Ovary (tissue), 7 donors: ENCODE measurements at regions not wholly inside any gene's neighbourhood (a gene's known extent, or its start where the extent isn't known, plus 50 kb on each side); places are given as distances from the start of the nearest gene placed in this dataset.

ENCODE experiments used
- DNase-seq, 5 donors: peaks; one replicate each; pipeline ENCODE4 v3.0.0-alpha.2; 2019 to 2020
- H3K27ac ChIP-seq, 2 donors: fragments of 200-600 bp; one replicate each; pipeline versions ENCODE4 v1.5.1 to v1.8.0; 2019 to 2022
- H3K27me3 ChIP-seq: fragments of 200-600 bp; one replicate; pipeline ENCODE4 v1.8.0; 2022
- H3K36me3 ChIP-seq: fragments of 200-600 bp; sonication (generic); one replicate; pipeline ENCODE4 v1.5.1; 2019
- H3K4me1 ChIP-seq: one replicate; pipeline ENCODE4 v1.8.1; 2013; ENCODE audit warnings: mild to moderate bottlenecking, moderate library complexity; ENCODE audit not compliant: insufficient read depth
- H3K4me3 ChIP-seq: fragments of 200-600 bp; sonication (generic); one replicate; pipeline ENCODE4 v1.5.1; 2017
- H3K9me3 ChIP-seq, 2 donors: fragments of 200-600 bp in 1 of 2; sonication (generic) in 1 of 2; one replicate each; pipeline versions ENCODE4 v1.5.1 to v1.8.1; 2013 to 2019; ENCODE audit warnings: mild to moderate bottlenecking in 1 of 2, moderate library complexity in 1 of 2
- EP300 ChIP-seq: sonication (generic); formaldehyde crosslinking; IDR thresholded peaks from one replicate; pipeline ENCODE4 v1.6.1; 2017; ENCODE audit warnings: antibody characterized with exemption
- POLR2A ChIP-seq: fragments of 450-650 bp; IDR thresholded peaks from one replicate; pipeline ENCODE4 v1.6.1; 2017; ENCODE audit warnings: antibody characterized with exemption, mild to moderate bottlenecking, moderate library complexity
- whole genome bisulfite sequencing, 3 donors: extraction: QIAGEN DNeasy Blood & Tissue Kit in 1 of 3; methylation state at CpG; one replicate each; pipeline versions ENCODE4 v1.1.5 to v1.1.7; 2013 to 2017; 5-methylcytosine and 5-hydroxymethylcytosine counted together
- intact Hi-C, 4 donors: fragments of 100-400 bp; cut with DNase I; formaldehyde crosslinking; loops; one replicate each; pipeline versions ENCODE4 v1.11.0 to v1.15.1; 2022 to 2023
- TF ChIP-seq, protein P1 (sequence below), 3 donors: fragments of 450-650 bp in 2 of 3; fragments of 200-600 bp in 1 of 3; IDR thresholded peaks; one replicate each; pipeline versions ENCODE4 v1.5.1 to v1.8.0; 2016 to 2022; ENCODE audit warnings: antibody characterized with exemption in 3 of 3, mild to moderate bottlenecking in 1 of 3
- donor health status: DM: no; HTN: no; CAD: no; lungs with moderate emphysema.
- donor health status: DM: no; HTN: no; CAD: no.
- donor health status: Bipolar disorder and iron deficiency.
- donor health status: DM: no; HTN: no; CAD: no.
- donor health status: DM: yes; HTN: yes; CAD: no.

DNA sequence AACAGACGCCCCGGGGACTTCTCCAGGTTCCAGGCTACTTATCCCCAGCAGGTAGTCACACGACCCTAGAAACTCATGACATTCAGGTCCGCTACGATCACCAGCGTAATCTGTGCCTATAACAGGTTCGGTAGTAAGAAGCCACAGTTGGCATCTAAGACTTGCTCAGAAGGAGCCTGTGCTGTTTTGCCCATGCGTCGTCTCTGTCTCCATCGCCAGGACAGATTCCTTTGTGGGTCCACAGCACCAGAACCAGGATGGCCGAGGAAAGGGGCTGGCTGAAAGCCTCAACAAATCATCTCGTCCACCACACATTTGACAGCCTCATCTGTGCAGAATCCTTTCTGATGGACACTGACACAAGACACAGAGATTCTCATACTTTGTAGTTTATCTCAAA is 319.5 kb upstream of the AGA start:
- Histone ChIP-seq H3K36me3 (no peaks in the 10 kb centered on the region), H3K4me3 (no peak overlapping the region), H3K27ac (no peak overlapping the region), H3K4me1 (no peaks in the 10 kb centered on the region), H3K27me3 (no peaks in the 10 kb centered on the region), H3K9me3 (no peaks in the 10 kb centered on the region)
- TF ChIP-seq, protein P1, sequence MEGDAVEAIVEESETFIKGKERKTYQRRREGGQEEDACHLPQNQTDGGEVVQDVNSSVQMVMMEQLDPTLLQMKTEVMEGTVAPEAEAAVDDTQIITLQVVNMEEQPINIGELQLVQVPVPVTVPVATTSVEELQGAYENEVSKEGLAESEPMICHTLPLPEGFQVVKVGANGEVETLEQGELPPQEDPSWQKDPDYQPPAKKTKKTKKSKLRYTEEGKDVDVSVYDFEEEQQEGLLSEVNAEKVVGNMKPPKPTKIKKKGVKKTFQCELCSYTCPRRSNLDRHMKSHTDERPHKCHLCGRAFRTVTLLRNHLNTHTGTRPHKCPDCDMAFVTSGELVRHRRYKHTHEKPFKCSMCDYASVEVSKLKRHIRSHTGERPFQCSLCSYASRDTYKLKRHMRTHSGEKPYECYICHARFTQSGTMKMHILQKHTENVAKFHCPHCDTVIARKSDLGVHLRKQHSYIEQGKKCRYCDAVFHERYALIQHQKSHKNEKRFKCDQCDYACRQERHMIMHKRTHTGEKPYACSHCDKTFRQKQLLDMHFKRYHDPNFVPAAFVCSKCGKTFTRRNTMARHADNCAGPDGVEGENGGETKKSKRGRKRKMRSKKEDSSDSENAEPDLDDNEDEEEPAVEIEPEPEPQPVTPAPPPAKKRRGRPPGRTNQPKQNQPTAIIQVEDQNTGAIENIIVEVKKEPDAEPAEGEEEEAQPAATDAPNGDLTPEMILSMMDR (IDR thresholded peaks at IDR 0.05), result no peak
- TF ChIP-seq POLR2A (no peak), EP300 (no peak)
- DNase-seq, result no peak
- intact Hi-C loops, result no loop called here
- 84 to 88% (median 86%) methylated on average over 12 of the region's 12 CpGs for WGBS, 3 donors

DNA sequence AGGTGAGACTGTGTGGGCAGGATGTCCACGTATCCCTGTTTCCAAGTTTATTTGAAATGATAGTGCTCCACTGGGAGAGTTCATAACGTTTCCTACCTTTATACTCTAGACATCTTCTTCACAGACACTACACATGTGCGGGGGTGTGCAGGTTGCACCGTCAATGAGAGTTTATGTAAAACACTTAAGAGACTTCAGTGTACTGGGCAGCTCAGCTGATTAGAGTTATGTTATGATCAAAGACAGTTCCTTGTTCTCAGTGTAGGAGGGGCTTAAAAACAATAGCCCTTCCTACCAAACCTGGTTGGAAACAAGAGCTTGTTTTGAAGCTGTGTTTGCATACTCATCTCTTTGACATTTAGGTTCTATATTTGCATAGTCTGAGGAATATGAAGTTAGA is 326.9 kb upstream of the AGA start:
- Histone ChIP-seq H3K4me3 (no peak overlapping the region), H3K9me3 (no peaks in the 10 kb centered on the region), H3K36me3 (no peaks in the 10 kb centered on the region), H3K27ac (no peak overlapping the region), H3K27me3 (no peaks in the 10 kb centered on the region), H3K4me1 (no peaks in the 10 kb centered on the region)
- 54 to 59% (median 57%) methylated on average over 4 of the region's 4 CpGs for WGBS, 3 donors
- no peak for DNase-seq
- TF ChIP-seq POLR2A (no peak), EP300 (no peak)
- intact Hi-C loops, result no loop called here

DNA sequence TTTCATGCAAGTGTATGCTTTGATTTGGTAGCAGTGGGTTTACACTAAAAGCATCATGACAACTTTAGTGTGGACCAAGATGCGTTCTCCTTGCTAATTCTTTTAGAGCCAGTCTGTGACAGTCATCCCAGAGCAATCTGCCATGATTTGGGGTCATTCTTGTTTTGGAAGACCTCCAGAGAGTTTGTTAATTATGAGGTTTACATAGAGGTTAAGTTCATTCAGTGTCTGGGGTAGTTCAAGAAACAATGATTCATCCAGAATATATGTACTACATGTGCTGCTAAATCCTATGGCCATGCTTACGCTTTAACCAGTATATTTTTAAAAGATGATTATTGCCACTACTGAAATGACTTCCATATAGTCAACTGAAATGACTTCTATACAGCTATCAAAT is 328.5 kb upstream of the AGA start:
- no peaks in the 10 kb centered on the region for H3K36me3 ChIP-seq
- no peak overlapping the region for H3K4me3 ChIP-seq
- TF ChIP-seq EP300 (no peak), POLR2A (no peak)
- TF ChIP-seq, protein P1 (IDR thresholded peaks at IDR 0.05), result no peak
- 81 to 92% (median 87%) methylated on average over 2 of the region's 2 CpGs for WGBS, 3 donors
- H3K27ac ChIP-seq, result no peak overlapping the region
- no peaks in the 10 kb centered on the region for H3K27me3 ChIP-seq
- DNase-seq, result no peak
- no peaks in the 10 kb centered on the region for H3K4me1 ChIP-seq
- no peaks in the 10 kb centered on the region for H3K9me3 ChIP-seq
- intact Hi-C loops, result no loop called here

GRCh38 chr4:177771645-177772044 is 329.4 kb upstream of the AGA start:
- Histone ChIP-seq H3K36me3 (no peaks in the 10 kb centered on the region), H3K4me1 (no peaks in the 10 kb centered on the region), H3K27ac (no peak overlapping the region), H3K9me3 (no peaks in the 10 kb centered on the region), H3K27me3 (no peaks in the 10 kb centered on the region), H3K4me3 (no peak overlapping the region)
- intact Hi-C loops, result no loop called here
- no peak for DNase-seq
- WGBS, 3 donors, result 84 to 96% (median 95%) methylated on average over 1 of the region's 1 CpG
- TF ChIP-seq POLR2A (no peak), EP300 (no peak)
- TF ChIP-seq, protein P1 (IDR thresholded peaks at IDR 0.05), result no peak

GRCh38 chr4:177778623-177779022 is 336.4 kb upstream of the AGA start:
- TF ChIP-seq POLR2A (no peak), EP300 (no peak)
- TF ChIP-seq, protein P1 (IDR thresholded peaks at IDR 0.05), result no peak
- no peak overlapping the region for H3K4me3 ChIP-seq
- no peaks in the 10 kb centered on the region for H3K27me3 ChIP-seq
- no peaks in the 10 kb centered on the region for H3K4me1 ChIP-seq
- no peak overlapping the region for H3K27ac ChIP-seq
- no peak for DNase-seq
- intact Hi-C loops, result no loop called here
- H3K9me3 ChIP-seq, result no peaks in the 10 kb centered on the region
- 87 to 95% (median 92%) methylated on average over 2 of the region's 2 CpGs for WGBS, 3 donors
- no peaks in the 10 kb centered on the region for H3K36me3 ChIP-seq
